ENCODE measurements at regions not wholly inside any gene's neighbourhood (a gene's known extent, or its start where the extent isn't known, plus 50 kb on each side); places are given as distances from the start of the nearest gene placed in this dataset.

DNA sequence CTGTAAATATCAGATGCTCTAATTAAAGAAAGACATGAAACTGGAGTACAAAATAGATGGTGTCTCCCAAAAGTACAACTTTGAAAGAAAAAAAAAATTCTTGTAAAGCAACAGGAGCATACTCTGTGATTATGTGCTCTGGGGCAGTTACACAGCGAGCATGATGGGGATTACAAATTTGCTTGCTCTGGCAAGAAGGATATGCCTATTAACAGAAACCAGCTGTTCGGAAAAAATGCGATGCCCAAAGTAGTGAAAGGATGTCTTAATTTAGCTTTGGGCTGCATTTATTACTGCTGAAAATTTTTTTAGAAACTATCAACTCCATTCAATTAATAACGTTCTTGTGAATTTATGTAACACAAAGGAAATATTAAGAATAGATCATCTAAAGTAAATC, 256.9 kb upstream of the TPK1 start:
- TF ChIP-seq TARDBP (IDR thresholded peaks at IDR 0.05) (no peak), CTBP1 (IDR thresholded peaks at IDR 0.05; ENCODE audit: borderline replicate concordance) (no peak), BHLHE40 (IDR thresholded peaks at IDR 0.05; ENCODE audit: borderline replicate concordance) (no peak)
